GM13976 (cell line): ENCODE measurements at regions not wholly inside any gene's neighbourhood (a gene's known extent, or its start where the extent isn't known, plus 50 kb on each side); places are given as distances from the start of the nearest gene placed in this dataset.

ENCODE experiments used
- DNase-seq: peaks from one replicate; pipeline ENCODE4 v3.0.0; 2012; ENCODE audit warnings: low spot score
- in situ Hi-C: fragments of 300-500 bp; cut with MboI; formaldehyde crosslinking; loops from one replicate; pipeline ENCODE4 v1.12.0; 2022; ENCODE audit warnings: low sequenced_read_pairs, mixed read lengths, inconsistent platforms; ENCODE audit not compliant: unreplicated experiment
- TF ChIP-seq, protein P1 (sequence below): IDR thresholded peaks from 2 replicates; pipeline ENCODE4 v1.5.1; 2012; ENCODE audit warnings: borderline replicate concordance, mild to moderate bottlenecking; ENCODE audit not compliant: insufficient read depth; ENCODE audit errors: extremely low read depth, missing control alignments, control extremely low read depth

- TF ChIP-seq, protein P1, sequence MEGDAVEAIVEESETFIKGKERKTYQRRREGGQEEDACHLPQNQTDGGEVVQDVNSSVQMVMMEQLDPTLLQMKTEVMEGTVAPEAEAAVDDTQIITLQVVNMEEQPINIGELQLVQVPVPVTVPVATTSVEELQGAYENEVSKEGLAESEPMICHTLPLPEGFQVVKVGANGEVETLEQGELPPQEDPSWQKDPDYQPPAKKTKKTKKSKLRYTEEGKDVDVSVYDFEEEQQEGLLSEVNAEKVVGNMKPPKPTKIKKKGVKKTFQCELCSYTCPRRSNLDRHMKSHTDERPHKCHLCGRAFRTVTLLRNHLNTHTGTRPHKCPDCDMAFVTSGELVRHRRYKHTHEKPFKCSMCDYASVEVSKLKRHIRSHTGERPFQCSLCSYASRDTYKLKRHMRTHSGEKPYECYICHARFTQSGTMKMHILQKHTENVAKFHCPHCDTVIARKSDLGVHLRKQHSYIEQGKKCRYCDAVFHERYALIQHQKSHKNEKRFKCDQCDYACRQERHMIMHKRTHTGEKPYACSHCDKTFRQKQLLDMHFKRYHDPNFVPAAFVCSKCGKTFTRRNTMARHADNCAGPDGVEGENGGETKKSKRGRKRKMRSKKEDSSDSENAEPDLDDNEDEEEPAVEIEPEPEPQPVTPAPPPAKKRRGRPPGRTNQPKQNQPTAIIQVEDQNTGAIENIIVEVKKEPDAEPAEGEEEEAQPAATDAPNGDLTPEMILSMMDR, result no peak
- no peak for DNase-seq
- in situ Hi-C loops, result no loop called here
These were observed 177.0 kb downstream of the GNAT3 start for GRCh38 chr7:80334908-80335307.

- TF ChIP-seq, protein P1, result no peak
- DNase-seq, result no peak
- in situ Hi-C loops, result no loop called here
These were observed 177.7 kb downstream of the GNAT3 start for GRCh38 chr7:80334196-80334595.

DNA sequence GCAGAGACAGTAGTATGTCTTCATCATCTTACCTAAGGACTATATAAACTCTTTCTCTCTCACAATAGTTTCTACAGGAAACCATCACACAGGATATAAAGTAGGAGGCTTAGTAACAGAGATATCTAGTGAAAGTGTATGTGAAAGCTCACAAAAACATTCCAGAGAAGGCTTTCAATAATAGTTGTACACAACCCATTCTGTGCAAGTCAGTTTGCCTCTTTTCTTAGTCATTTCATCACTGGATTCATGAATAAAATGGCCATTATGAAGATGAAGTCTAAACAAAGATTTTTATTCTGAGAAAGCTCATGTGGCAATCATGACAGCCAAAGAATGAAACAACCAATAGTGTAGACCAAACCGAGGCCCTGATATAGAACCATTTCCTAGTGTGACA lies 178.8 kb downstream of the GNAT3 start:
- no peak for DNase-seq

GRCh38 chr7:80330434-80330833 lies 181.4 kb downstream of the GNAT3 start:
- DNase-seq, result no peak
- in situ Hi-C loops, result no loop called here

More for the DNA sequence above, 178.8 kb downstream of the GNAT3 start:
- TF ChIP-seq, protein P1, result no peak
- in situ Hi-C loops, result no loop called here

GRCh38 chr7:80324032-80324431 lies 187.8 kb downstream of the GNAT3 start:
- TF ChIP-seq, protein P1, result no peak
- DNase-seq, result no peak
- in situ Hi-C loops, result no loop called here

More at GRCh38 chr7:80330434-80330833, 181.4 kb downstream of the GNAT3 start:
- TF ChIP-seq, protein P1, result no peak

DNA sequence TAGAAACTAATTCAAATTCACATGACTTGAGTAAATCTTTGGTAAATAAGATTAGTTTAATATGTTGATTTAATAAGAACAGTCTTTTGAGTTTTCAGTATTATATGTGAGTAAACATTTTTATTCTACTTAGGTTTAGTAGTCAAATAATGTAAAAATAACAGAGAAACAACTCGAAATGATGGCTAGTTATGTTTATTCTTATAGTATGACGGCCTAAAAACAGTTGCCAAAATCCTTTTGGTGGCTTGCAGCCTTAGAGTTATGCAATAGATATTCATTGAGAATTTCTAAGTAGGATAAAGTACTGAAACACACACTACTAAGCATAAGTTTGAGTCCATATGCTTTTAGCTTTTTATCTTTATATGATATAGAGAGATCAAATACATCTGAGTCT lies 184.8 kb downstream of the GNAI1 start:
- in situ Hi-C loops, result no loop called here

More for the DNA sequence above, 184.8 kb downstream of the GNAI1 start:
- DNase-seq, result no peak
- TF ChIP-seq, protein P1, result no peak
